GM12891 (cell line): ENCODE measurements at regions not wholly inside any gene's neighbourhood (a gene's known extent, or its start where the extent isn't known, plus 50 kb on each side); places are given as distances from the start of the nearest gene placed in this dataset.

ENCODE experiments used
- POLR2A ChIP-seq: IDR thresholded peaks from 2 replicates; pipeline ENCODE4 v1.6.1; 2011; ENCODE audit warnings: low read depth, low read length, control low read depth
- POLR2AphosphoS5 ChIP-seq: IDR thresholded peaks from 2 replicates; pipeline ENCODE4 v1.6.1; 2011; ENCODE audit warnings: low read depth, low read length, control low read depth

- TF ChIP-seq POLR2AphosphoS5: no peak
- no peak for TF ChIP-seq POLR2A
These were observed 990.5 kb downstream of the TLE1 start for GRCh38 chr9:80698725-80699410.
